HCT116 (cell line): ENCODE measurements at regions not wholly inside any gene's neighbourhood (a gene's known extent, or its start where the extent isn't known, plus 50 kb on each side); places are given as distances from the start of the nearest gene placed in this dataset.

Source experiments
- ATAC-seq: fragments of 200-7000 bp; cut with Tn5 transposase; 2 replicates; pipeline ENCODE4 v1.9.1; 2020; ENCODE audit warnings: mild to moderate bottlenecking, moderate library complexity
- BruUV-seq: library from RNA; stranded (reverse); fragments of 400-500 nt; replicated peaks from 2 replicates; lab custom pipeline; 2021; lab: Mats Ljungman, UMichigan
- CTCF ChIA-PET: fragments of 300-600 bp; sonication (Branson Sonifier 250); formaldehyde crosslinking; loops from one replicate; lab custom pipeline; 2021; ENCODE audit warnings: antibody characterized with exemption; lab: Charles Lee
- POLR2A ChIA-PET: fragments of 300-600, 350-600 bp; sonication (Branson Sonifier 250); formaldehyde crosslinking; loops from one replicate; lab custom pipeline; 2021; ENCODE audit warnings: antibody characterized with exemption; lab: Charles Lee
- RAD21 ChIA-PET, 2 experiments: fragments of 300-600 bp; sonication (Branson Sonifier 250); formaldehyde crosslinking; loops; one replicate each; lab custom pipeline; 2023; ENCODE audit warnings: low total read pairs in 2 of 2; ENCODE audit not compliant: uncharacterized antibody in 2 of 2, unreplicated experiment in 2 of 2, low non-redundant PET in 1 of 2; lab: Charles Lee
- DNase-seq: peaks from one replicate; pipeline ENCODE4 v3.0.0-alpha.2; 2010; ENCODE audit warnings: low read depth, low spot score
- H2AFZ ChIP-seq: fragments of 200-600 bp; shearing (Covaris generic), sonication (generic); 2 replicates; pipeline ENCODE4 v1.6.1; 2017; ENCODE audit warnings: low read depth, mixed run types, mixed read lengths, antibody characterized with exemption, low read length; ENCODE audit not compliant: poor library complexity, severe bottlenecking
- H3K27ac ChIP-seq: 2 replicates; pipeline ENCODE4 v1.5.1; 2012; ENCODE audit warnings: low read depth, low read length
- H3K27me3 ChIP-seq: fragments of 200-600 bp; sonication (generic); 2 replicates; pipeline ENCODE4 v1.6.1; 2016; ENCODE audit warnings: mixed run types, low read length, mixed read lengths; ENCODE audit not compliant: insufficient read depth
- H3K36me3 ChIP-seq, 2 experiments: fragments of 200-500 bp in 1 of 2; fragments of 200-600 bp in 1 of 2; sonication (Bioruptor generic) in 1 of 2; sonication (generic) in 1 of 2; 2 replicates each; pipeline versions ENCODE4 v1.5.1 to v1.6.1; 2014 to 2016; ENCODE audit warnings: low read length in 2 of 2, inconsistent platforms in 1 of 2, mixed read lengths in 1 of 2, mixed run types in 1 of 2; ENCODE audit not compliant: insufficient read depth in 2 of 2, control insufficient read depth in 1 of 2
- H3K4me1 ChIP-seq, 2 experiments: fragments of 200-600 bp in 1 of 2; sonication (generic) in 1 of 2; 2 replicates each; pipeline versions ENCODE4 v1.5.1 to v1.6.1; 2012 to 2017; ENCODE audit warnings: low read length in 2 of 2, inconsistent platforms in 1 of 2, mild to moderate bottlenecking in 1 of 2, mixed read lengths in 1 of 2, mixed run types in 1 of 2, moderate library complexity in 1 of 2; ENCODE audit not compliant: insufficient read depth in 2 of 2, control insufficient read depth in 1 of 2
- H3K4me2 ChIP-seq: fragments of 200-600 bp; sonication (generic); 2 replicates; pipeline ENCODE4 v1.6.1; 2017; ENCODE audit warnings: mixed run types, low read length, mixed read lengths
- H3K4me3 ChIP-seq, 2 experiments: fragments of 200-600 bp in 1 of 2; sonication (generic) in 1 of 2; replicated peaks in 1 of 2; 2 replicates each; pipeline ENCODE4 v1.5.1; 2011 to 2016; ENCODE audit warnings: low read length in 2 of 2, control low read depth in 1 of 2, low read depth in 1 of 2, mild to moderate bottlenecking in 1 of 2, mixed read lengths in 1 of 2, mixed run types in 1 of 2
- H3K79me2 ChIP-seq: fragments of 200-600 bp; sonication (generic); 2 replicates; pipeline ENCODE4 v1.6.1; 2017; ENCODE audit warnings: mild to moderate bottlenecking, mixed run types, low read length, moderate library complexity, mixed read lengths; ENCODE audit not compliant: insufficient read depth
- H3K9ac ChIP-seq: fragments of 200-600 bp; sonication (generic); 2 replicates; pipeline ENCODE4 v1.6.1; 2016; ENCODE audit warnings: low read length, mixed read lengths
- H3K9me2 ChIP-seq: fragments of 200-600 bp; sonication (generic), shearing (Covaris generic); 2 replicates; pipeline ENCODE4 v1.6.1; 2017; ENCODE audit warnings: mixed run types, mild to moderate bottlenecking, moderate library complexity; ENCODE audit not compliant: insufficient read depth
- H3K9me3 ChIP-seq, 2 experiments: fragments of 200-500 bp in 1 of 2; fragments of 200-600 bp in 1 of 2; sonication (Bioruptor generic) in 1 of 2; sonication (generic) in 1 of 2; 2 replicates each; pipeline ENCODE4 v1.6.1; 2014 to 2017; ENCODE audit warnings: low read length in 2 of 2, mixed read lengths in 2 of 2, inconsistent platforms in 1 of 2, low read depth in 1 of 2, mild to moderate bottlenecking in 1 of 2, mixed run types in 1 of 2, moderate library complexity in 1 of 2; ENCODE audit not compliant: control insufficient read depth in 1 of 2, insufficient read depth in 1 of 2
- H4K20me1 ChIP-seq: fragments of 200-600 bp; sonication (generic), shearing (Covaris generic); 2 replicates; pipeline ENCODE4 v1.6.1; 2017; ENCODE audit warnings: mixed run types, mild to moderate bottlenecking, moderate library complexity; ENCODE audit not compliant: insufficient read depth
- ATF3 ChIP-seq: IDR thresholded peaks from 2 replicates; pipeline ENCODE4 v1.6.1; 2012
- CBX3 ChIP-seq: IDR thresholded peaks from 2 replicates; pipeline ENCODE4 v1.6.1; 2012; ENCODE audit warnings: low read depth
- ELF1 ChIP-seq: IDR thresholded peaks from 2 replicates; pipeline ENCODE4 v1.6.1; 2012; ENCODE audit warnings: low read depth, borderline replicate concordance
- EZH2 ChIP-seq: fragments of 200-600 bp; sonication (generic); IDR thresholded peaks from 2 replicates; pipeline ENCODE4 v1.6.1; 2017; ENCODE audit warnings: antibody characterized with exemption, mixed run types
- EZH2phosphoT487 ChIP-seq: fragments of 200-600 bp; IDR thresholded peaks from 2 replicates; pipeline ENCODE4 v1.6.1; 2018; ENCODE audit warnings: antibody characterized with exemption, borderline replicate concordance
- FOSL1 ChIP-seq: IDR thresholded peaks from 2 replicates; pipeline ENCODE4 v1.6.1; 2012; ENCODE audit warnings: low read depth
- JUND ChIP-seq: IDR thresholded peaks from 2 replicates; pipeline ENCODE4 v1.6.1; 2012
- MAX ChIP-seq: IDR thresholded peaks from 2 replicates; pipeline ENCODE4 v1.6.1; 2012
- POLR2AphosphoS5 ChIP-seq: IDR thresholded peaks from 2 replicates; pipeline ENCODE4 v1.6.1; 2011; ENCODE audit warnings: mild to moderate bottlenecking, low read depth, low read length, moderate library complexity
- RAD21 ChIP-seq: IDR thresholded peaks from 2 replicates; pipeline ENCODE4 v1.6.1; 2012; ENCODE audit warnings: low read depth, mild to moderate bottlenecking
- REST ChIP-seq: IDR thresholded peaks from 2 replicates; pipeline ENCODE4 v1.6.1; 2012; ENCODE audit warnings: low read depth
- SIN3A ChIP-seq: IDR thresholded peaks from 2 replicates; pipeline ENCODE4 v1.6.1; 2012; ENCODE audit warnings: low read depth
- SP1 ChIP-seq: IDR thresholded peaks from 2 replicates; pipeline ENCODE4 v1.6.1; 2012; ENCODE audit warnings: low read depth
- SRF ChIP-seq: IDR thresholded peaks from 2 replicates; pipeline ENCODE4 v1.6.1; 2012; ENCODE audit warnings: low read depth
- YY1 ChIP-seq: IDR thresholded peaks from 2 replicates; pipeline ENCODE4 v1.6.1; 2011; ENCODE audit warnings: low read length, low read depth, moderate library complexity, mild to moderate bottlenecking; ENCODE audit not compliant: insufficient replicate concordance; ENCODE audit errors: extremely low read depth
- ZNF274 ChIP-seq: fragments of 200-500 bp; sonication (Bioruptor generic); IDR thresholded peaks from 2 replicates; pipeline ENCODE4 v1.6.1; 2014; ENCODE audit warnings: mild to moderate bottlenecking, low read depth, low read length, inconsistent platforms
- intact Hi-C: fragments of 100-400 bp; cut with micrococcal nuclease; formaldehyde crosslinking; loops from 2 replicates; pipeline ENCODE4 v1.10.0; 2022

DNA sequence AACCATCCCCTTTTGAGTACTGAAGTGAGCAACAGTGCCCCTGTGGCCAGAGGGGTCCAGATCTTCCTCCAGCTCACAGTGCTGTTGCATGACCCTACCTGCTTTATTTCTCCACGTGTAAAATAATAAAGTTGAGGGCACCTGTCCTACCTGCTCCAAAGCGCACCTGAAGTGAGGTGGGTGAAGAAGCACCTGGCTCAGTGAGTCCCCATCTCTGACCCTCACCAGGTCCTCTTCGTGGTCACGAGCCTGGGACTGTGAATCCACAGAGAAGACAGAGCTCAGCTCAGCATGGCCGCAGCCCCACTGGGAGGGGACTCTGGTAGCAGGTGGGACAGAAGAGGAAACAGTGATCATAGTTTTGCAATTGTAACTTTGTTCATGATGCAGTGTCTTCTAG is 976.7 kb upstream of the TMEM132C start:
- Histone ChIP-seq H3K4me1 (no peaks in the 10 kb centered on the region), H3K9ac (no peak overlapping the region), H3K4me2 (no peak overlapping the region), H3K9me3 (no peaks in the 10 kb centered on the region), H2AFZ (no peak overlapping the region), H3K36me3 (no peaks in the 10 kb centered on the region), H3K4me3 (no peak overlapping the region), H3K9me2 (no peaks in the 10 kb centered on the region), H3K27me3 (no peaks in the 10 kb centered on the region), H3K79me2 (no peaks in the 10 kb centered on the region), H3K27ac (no peak overlapping the region)
- RAD21 ChIA-PET, result no interaction called here
- POLR2A ChIA-PET, result no interaction called here
- CTCF ChIA-PET, result interaction anchor here (3.7 kb wide), 1 partner anchor 8 kb away, joined by 27 read pairs; no protein-coding TSS in a partner anchor
- ATAC-seq, result no peak
- no peak for DNase-seq
- intact Hi-C loops, result loop anchor here (5.0 kb wide), 1 partner anchor 418 kb away; no protein-coding TSS in a partner anchor
- TF ChIP-seq ZNF274 (no peak), EZH2phosphoT487 (no peak), SRF (no peak), SP1 (no peak), EZH2 (no peak), POLR2AphosphoS5 (no peak), CBX3 (no peak), ELF1 (no peak), RAD21 (no peak), SIN3A (no peak), FOSL1 (no peak), MAX (no peak)
- TF ChIP-seq, all 23 proteins: peak for 0
- no peaks in the 10 kb centered on the region for H4K20me1 ChIP-seq
- no TSS peak for BruUV-seq

DNA sequence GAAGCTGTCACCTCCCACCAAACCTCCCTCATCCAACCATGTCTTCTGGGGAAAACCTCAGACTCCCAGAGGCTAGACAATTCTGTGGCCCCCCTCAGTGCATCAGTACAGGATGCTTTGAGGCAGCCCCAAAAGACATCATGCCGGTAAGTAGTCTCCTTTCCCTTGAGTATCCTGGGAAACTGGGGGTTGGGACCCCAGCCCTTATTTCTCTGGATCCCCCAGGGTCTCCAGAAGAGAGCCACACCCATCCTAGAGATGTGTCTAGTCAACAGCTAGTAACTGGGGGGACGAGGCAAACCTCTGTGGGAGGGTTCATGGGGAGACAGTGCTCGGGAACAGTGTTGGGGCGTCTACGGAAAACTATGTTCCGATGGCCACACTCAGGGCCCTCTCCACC is 974.2 kb upstream of the TMEM132C start:
- no TSS peak for BruUV-seq
- ATAC-seq (no peak), DNase-seq (no peak)
- H3K4me1 ChIP-seq, result no peaks in the 10 kb centered on the region
- no peaks in the 10 kb centered on the region for H3K79me2 ChIP-seq
- H3K4me2 ChIP-seq, result no peak overlapping the region
- ChIA-PET CTCF (interaction anchor here (0.6 to 3.7 kb wide), 6 partner anchors 10 to 508 kb away, joined by 3 to 28 read pairs (median 10); no protein-coding TSS in a partner anchor), POLR2A (interaction anchor here (0.7 kb wide), 1 partner anchor 233 kb away, joined by 3 read pairs; no protein-coding TSS in a partner anchor), RAD21 (interaction anchor here (0.5 to 1.3 kb wide), 2 partner anchors 152 to 184 kb away, joined by 3 to 6 read pairs; no protein-coding TSS in a partner anchor)
- no peak overlapping the region for H3K9ac ChIP-seq
- no peaks in the 10 kb centered on the region for H3K9me3 ChIP-seq
- intact Hi-C loops, result loop anchor here (1.0 to 5.0 kb wide), 5 partner anchors 89 to 508 kb away; no protein-coding TSS in a partner anchor
- no peak overlapping the region for H3K27ac ChIP-seq
- H2AFZ ChIP-seq, result no peak overlapping the region
- H3K36me3 ChIP-seq, result no peaks in the 10 kb centered on the region
- no peak overlapping the region for H3K4me3 ChIP-seq
- H4K20me1 ChIP-seq, result no peaks in the 10 kb centered on the region
- no peaks in the 10 kb centered on the region for H3K9me2 ChIP-seq
- no peaks in the 10 kb centered on the region for H3K27me3 ChIP-seq
- TF ChIP-seq FOSL1, result no peak
- no peak for TF ChIP-seq POLR2AphosphoS5
- TF ChIP-seq ZNF274, result no peak
- TF ChIP-seq YY1, result no peak
- no peak for TF ChIP-seq RAD21
- TF ChIP-seq JUND, result no peak
- no peak for TF ChIP-seq EZH2
- no peak for TF ChIP-seq REST
- TF ChIP-seq ATF3, result no peak
